HG03469 (cell line): ENCODE measurements at regions not wholly inside any gene's neighbourhood (a gene's known extent, or its start where the extent isn't known, plus 50 kb on each side); places are given as distances from the start of the nearest gene placed in this dataset.

Experiments
- ATAC-seq: cut with Tn5 transposase; IDR thresholded peaks from one replicate; pipeline ENCODE4 v1.9.1; 2021; ENCODE audit warnings: mild to moderate bottlenecking, moderate library complexity, moderate number of reproducible peaks; ENCODE audit not compliant: unreplicated experiment

- no peak for ATAC-seq
Measured at GRCh38 chr15:66941791-66942190, 123.6 kb upstream of the SMAD3 start.

- ATAC-seq: no peak
Measured at GRCh38 chr15:66942649-66943390, 122.6 kb upstream of the SMAD3 start.

- no peak for ATAC-seq
Measured at GRCh38 chr15:66943456-66944095, 121.8 kb upstream of the SMAD3 start.

GRCh38 chr15:66944121-66944520 lies 121.3 kb upstream of the SMAD3 start:
- no peak for ATAC-seq

GRCh38 chr15:66945286-66945685 lies 120.1 kb upstream of the SMAD3 start:
- no peak for ATAC-seq

- no peak for ATAC-seq
Measured at GRCh38 chr15:66945842-66946241, 119.6 kb upstream of the SMAD3 start.

GRCh38 chr15:66946578-66947164 lies 118.7 kb upstream of the SMAD3 start:
- no peak for ATAC-seq

- no peak for ATAC-seq
Measured at GRCh38 chr15:66947471-66947870, 117.9 kb upstream of the SMAD3 start.

GRCh38 chr15:66948294-66948693 lies 117.1 kb upstream of the SMAD3 start:
- no peak for ATAC-seq

- ATAC-seq: no peak
Measured at GRCh38 chr15:66950114-66950513, 115.3 kb upstream of the SMAD3 start.

- no peak for ATAC-seq
Measured at GRCh38 chr15:66951531-66952320, 113.7 kb upstream of the SMAD3 start.

- ATAC-seq: no peak
Measured at GRCh38 chr15:66952756-66953522, 112.5 kb upstream of the SMAD3 start.

GRCh38 chr15:66953523-66954229 lies 111.7 kb upstream of the SMAD3 start:
- no peak for ATAC-seq

GRCh38 chr15:66954601-66955000 lies 110.8 kb upstream of the SMAD3 start:
- ATAC-seq: no peak

- ATAC-seq: no peak
Measured at GRCh38 chr15:66955001-66955516, 110.3 kb upstream of the SMAD3 start.

GRCh38 chr15:66955871-66956585 lies 109.4 kb upstream of the SMAD3 start:
- no peak for ATAC-seq

- no peak for ATAC-seq
Measured at GRCh38 chr15:66956672-66957430, 108.6 kb upstream of the SMAD3 start.

- no peak for ATAC-seq
Measured at GRCh38 chr15:66957431-66957720, 108.0 kb upstream of the SMAD3 start.

- ATAC-seq: no peak
Measured at GRCh38 chr15:66959066-66959465, 106.3 kb upstream of the SMAD3 start.
